ENCODE measurements at regions not wholly inside any gene's neighbourhood (a gene's known extent, or its start where the extent isn't known, plus 50 kb on each side); places are given as distances from the start of the nearest gene placed in this dataset.

DNA sequence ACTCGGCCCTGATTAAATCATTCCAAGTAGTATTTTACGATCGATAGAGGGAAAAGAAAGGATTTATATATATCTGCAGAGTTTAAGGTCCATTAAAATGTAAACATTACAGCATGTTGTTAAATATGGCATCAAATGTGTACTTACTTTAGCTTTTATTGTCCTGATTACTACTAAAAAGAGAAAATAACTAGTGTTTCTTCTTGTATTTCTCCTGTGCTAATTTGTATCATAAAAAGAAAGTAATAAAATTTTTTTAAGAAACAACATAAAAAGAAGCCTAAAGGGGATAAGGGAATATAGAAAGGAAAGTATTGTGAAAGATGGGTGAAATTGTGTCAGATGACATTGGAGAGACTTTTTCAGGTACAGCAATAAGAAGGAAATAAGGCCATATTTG lies 300.3 kb upstream of the ARSJ start:
- no peak overlapping the region for H3K4me3 ChIP-seq
- no peaks in the 10 kb centered on the region for H3K36me3 ChIP-seq
- WGBS, 2 donors: 83 to 87% methylated on average over 3 of the region's 3 CpGs
- TF ChIP-seq EP300 (IDR thresholded peaks at IDR 0.05): no peak
- TF ChIP-seq, protein P1, sequence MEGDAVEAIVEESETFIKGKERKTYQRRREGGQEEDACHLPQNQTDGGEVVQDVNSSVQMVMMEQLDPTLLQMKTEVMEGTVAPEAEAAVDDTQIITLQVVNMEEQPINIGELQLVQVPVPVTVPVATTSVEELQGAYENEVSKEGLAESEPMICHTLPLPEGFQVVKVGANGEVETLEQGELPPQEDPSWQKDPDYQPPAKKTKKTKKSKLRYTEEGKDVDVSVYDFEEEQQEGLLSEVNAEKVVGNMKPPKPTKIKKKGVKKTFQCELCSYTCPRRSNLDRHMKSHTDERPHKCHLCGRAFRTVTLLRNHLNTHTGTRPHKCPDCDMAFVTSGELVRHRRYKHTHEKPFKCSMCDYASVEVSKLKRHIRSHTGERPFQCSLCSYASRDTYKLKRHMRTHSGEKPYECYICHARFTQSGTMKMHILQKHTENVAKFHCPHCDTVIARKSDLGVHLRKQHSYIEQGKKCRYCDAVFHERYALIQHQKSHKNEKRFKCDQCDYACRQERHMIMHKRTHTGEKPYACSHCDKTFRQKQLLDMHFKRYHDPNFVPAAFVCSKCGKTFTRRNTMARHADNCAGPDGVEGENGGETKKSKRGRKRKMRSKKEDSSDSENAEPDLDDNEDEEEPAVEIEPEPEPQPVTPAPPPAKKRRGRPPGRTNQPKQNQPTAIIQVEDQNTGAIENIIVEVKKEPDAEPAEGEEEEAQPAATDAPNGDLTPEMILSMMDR (IDR thresholded peaks at IDR 0.05): no peak
- no peak for TF ChIP-seq POLR2A (IDR thresholded peaks at IDR 0.05)
- DNase-seq (ENCODE audit: low spot score in 2 of 2): no peak
- H3K27ac ChIP-seq: no peak overlapping the region
- no peaks in the 10 kb centered on the region for H3K27me3 ChIP-seq
- no peaks in the 10 kb centered on the region for H3K4me1 ChIP-seq
- peaks cover 0 to 3% (median 1%) of the 10 kb centered on the region in 4 donors for H3K9me3 ChIP-seq

DNA sequence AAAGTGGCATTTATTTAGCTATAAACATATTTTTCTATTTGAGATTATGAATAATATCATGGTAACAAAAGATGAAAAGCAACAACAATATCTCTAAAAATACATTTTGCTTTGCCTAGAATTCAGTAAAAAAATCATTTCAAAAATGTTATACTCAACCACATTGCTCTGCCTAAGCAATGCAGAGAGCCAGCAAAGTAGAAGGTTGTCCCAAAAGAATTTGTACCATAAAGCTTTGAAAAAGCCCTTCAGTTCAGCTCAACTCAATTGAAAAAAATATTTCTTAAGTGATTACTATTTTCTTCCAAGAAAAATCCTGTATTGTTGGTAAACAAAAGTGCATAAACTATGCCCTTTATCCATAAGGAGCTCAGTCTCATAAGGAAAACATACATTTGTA lies 301.2 kb upstream of the ARSJ start:
- Histone ChIP-seq H3K36me3 (no peaks in the 10 kb centered on the region), H3K27me3 (no peaks in the 10 kb centered on the region), H3K4me1 (no peaks in the 10 kb centered on the region), H3K4me3 (no peak overlapping the region), H3K27ac (no peak overlapping the region), H3K9me3 (peaks cover 0 to 3% (median 1%) of the 10 kb centered on the region in 4 donors)
- TF ChIP-seq POLR2A (IDR thresholded peaks at IDR 0.05) (no peak), EP300 (IDR thresholded peaks at IDR 0.05) (no peak)
- TF ChIP-seq, protein P1 (IDR thresholded peaks at IDR 0.05): no peak
- DNase-seq (ENCODE audit: low spot score in 2 of 2): no peak

GRCh38 chr4:114281164-114281960 lies 301.9 kb upstream of the ARSJ start:
- Histone ChIP-seq H3K4me1 (no peaks in the 10 kb centered on the region), H3K4me3 (no peak overlapping the region), H3K36me3 (no peaks in the 10 kb centered on the region), H3K27me3 (no peaks in the 10 kb centered on the region), H3K27ac (no peak overlapping the region), H3K9me3 (peaks cover 0 to 3% (median 1%) of the 10 kb centered on the region in 4 donors)
- 75% methylated on average over 6 of the region's 6 CpGs for WGBS, 2 donors
- TF ChIP-seq, protein P1 (IDR thresholded peaks at IDR 0.05): no peak
- TF ChIP-seq POLR2A (IDR thresholded peaks at IDR 0.05) (no peak), EP300 (IDR thresholded peaks at IDR 0.05) (no peak)
- no peak for DNase-seq (ENCODE audit: low spot score in 2 of 2)

GRCh38 chr4:114282937-114283336 lies 303.5 kb upstream of the ARSJ start:
- no peak overlapping the region for H3K4me3 ChIP-seq
- no peak overlapping the region for H3K27ac ChIP-seq
- TF ChIP-seq EP300 (IDR thresholded peaks at IDR 0.05) (no peak), POLR2A (IDR thresholded peaks at IDR 0.05) (no peak)
- TF ChIP-seq, protein P1 (IDR thresholded peaks at IDR 0.05): no peak
- H3K36me3 ChIP-seq: no peaks in the 10 kb centered on the region
- H3K27me3 ChIP-seq: no peaks in the 10 kb centered on the region
- H3K4me1 ChIP-seq: no peaks in the 10 kb centered on the region
- H3K9me3 ChIP-seq: peaks cover 0 to 3% (median 1%) of the 10 kb centered on the region in 4 donors
- 51% methylated on average over 1 of the region's 1 CpG for WGBS, 2 donors
- no peak for DNase-seq (ENCODE audit: low spot score in 2 of 2)

GRCh38 chr4:114284629-114285028 lies 305.2 kb upstream of the ARSJ start:
- Histone ChIP-seq H3K9me3 (no peaks in the 10 kb centered on the region), H3K36me3 (no peaks in the 10 kb centered on the region), H3K4me3 (no peak overlapping the region), H3K27me3 (no peaks in the 10 kb centered on the region), H3K27ac (no peak overlapping the region), H3K4me1 (no peaks in the 10 kb centered on the region)
- TF ChIP-seq, protein P1 (IDR thresholded peaks at IDR 0.05): no peak
- no peak for TF ChIP-seq POLR2A (IDR thresholded peaks at IDR 0.05)
- TF ChIP-seq EP300 (IDR thresholded peaks at IDR 0.05): no peak
- WGBS, 2 donors: 51 to 54% methylated on average over 1 of the region's 1 CpG
- no peak for DNase-seq (ENCODE audit: low spot score in 2 of 2)
